Stomach (tissue), 8 donors: ENCODE measurements at regions not wholly inside any gene's neighbourhood (a gene's known extent, or its start where the extent isn't known, plus 50 kb on each side); places are given as distances from the start of the nearest gene placed in this dataset.

ENCODE experiments used
- DNase-seq, 2 donors: peaks; one replicate each; pipeline versions ENCODE4 v3.0.0 to v3.0.0-alpha.2; 2013 to 2019
- H3K27ac ChIP-seq, 5 donors: fragments of 200-600 bp in 4 of 5; sonication (generic) in 4 of 5; one replicate each; pipeline ENCODE4 v1.5.1; 2013 to 2019; ENCODE audit warnings: mild to moderate bottlenecking in 1 of 5, moderate library complexity in 1 of 5
- H3K27me3 ChIP-seq, 3 donors: fragments of 200-600 bp; sonication (generic); one replicate each; pipeline ENCODE4 v1.5.1; 2017 to 2019; ENCODE audit warnings: mixed run types in 1 of 3
- H3K36me3 ChIP-seq, 4 donors: fragments of 200-600 bp; sonication (generic); 1 replicate in 3 of 4; 2 replicates in 1 of 4; pipeline ENCODE4 v1.5.1; 2016 to 2019
- H3K4me1 ChIP-seq, 4 donors: fragments of 200-600 bp; sonication (generic); one replicate each; pipeline ENCODE4 v1.5.1; 2016 to 2019
- H3K4me3 ChIP-seq, 4 donors: fragments of 200-600 bp; sonication (generic) in 3 of 4; one replicate each; pipeline ENCODE4 v1.5.1; 2016 to 2019; ENCODE audit warnings: mild to moderate bottlenecking in 1 of 4
- H3K9me3 ChIP-seq, 4 donors: fragments of 200-600 bp; sonication (generic); one replicate each; pipeline ENCODE4 v1.5.1; 2016 to 2019
- EP300 ChIP-seq: sonication (generic); formaldehyde crosslinking; IDR thresholded peaks from one replicate; pipeline ENCODE4 v1.6.1; 2017; ENCODE audit warnings: antibody characterized with exemption
- POLR2A ChIP-seq, 4 donors: fragments of 450-650 bp; IDR thresholded peaks; one replicate each; pipeline ENCODE4 v1.6.1; 2016; ENCODE audit warnings: antibody characterized with exemption in 4 of 4, control low read depth in 2 of 4, mild to moderate bottlenecking in 1 of 4, moderate library complexity in 1 of 4
- POLR2AphosphoS5 ChIP-seq, 3 donors: sonication (generic); formaldehyde crosslinking; IDR thresholded peaks; one replicate each; pipeline ENCODE4 v1.6.1; 2016; ENCODE audit warnings: antibody characterized with exemption in 3 of 3
- WGBS, 5 donors: extraction: QIAGEN DNeasy Blood & Tissue Kit in 3 of 5; methylation state at CpG; one replicate each; pipeline versions ENCODE4 v1.1.5 to v1.1.7; 2013 to 2018; 5-methylcytosine and 5-hydroxymethylcytosine counted together
- intact Hi-C: fragments of 100-400 bp; cut with DNase I; formaldehyde crosslinking; loops from one replicate; pipeline ENCODE4 v1.15.1; 2023; ENCODE audit warnings: low total_unique reads
- TF ChIP-seq, protein P1 (sequence below), 7 experiments: fragments of 450-650 bp in 4 of 7; fragments of 200-600 bp in 3 of 7; sonication (generic) in 3 of 7; IDR thresholded peaks; one replicate each; pipeline ENCODE4 v1.5.1; 2016 to 2019; ENCODE audit warnings: antibody characterized with exemption in 7 of 7, control low read depth in 2 of 7, mild to moderate bottlenecking in 1 of 7
- donor health status: healthy with polysubstance abuse.
- donor health status: Bipolar disorder and iron deficiency.
- donor health status: healthy.

DNA sequence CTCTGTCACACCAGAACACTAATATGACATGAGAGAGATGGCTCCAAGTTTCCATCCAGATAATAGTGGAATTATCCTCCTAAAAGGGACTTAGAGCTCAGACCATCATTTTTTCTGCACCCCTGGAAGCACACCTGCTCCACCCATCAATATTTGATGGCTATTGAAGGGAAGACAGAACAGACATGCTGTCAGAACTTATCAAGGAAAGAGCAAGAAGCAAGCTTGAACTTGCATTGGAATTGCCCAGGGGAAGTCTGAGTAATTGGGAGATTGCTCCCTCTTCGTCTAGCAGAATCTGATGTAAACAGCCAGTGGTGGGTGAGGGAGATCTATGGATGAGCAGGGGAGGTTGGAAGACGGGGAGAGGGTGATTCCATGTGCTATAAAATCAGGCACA, 874.4 kb upstream of the TENM4 start:
- TF ChIP-seq, protein P1, sequence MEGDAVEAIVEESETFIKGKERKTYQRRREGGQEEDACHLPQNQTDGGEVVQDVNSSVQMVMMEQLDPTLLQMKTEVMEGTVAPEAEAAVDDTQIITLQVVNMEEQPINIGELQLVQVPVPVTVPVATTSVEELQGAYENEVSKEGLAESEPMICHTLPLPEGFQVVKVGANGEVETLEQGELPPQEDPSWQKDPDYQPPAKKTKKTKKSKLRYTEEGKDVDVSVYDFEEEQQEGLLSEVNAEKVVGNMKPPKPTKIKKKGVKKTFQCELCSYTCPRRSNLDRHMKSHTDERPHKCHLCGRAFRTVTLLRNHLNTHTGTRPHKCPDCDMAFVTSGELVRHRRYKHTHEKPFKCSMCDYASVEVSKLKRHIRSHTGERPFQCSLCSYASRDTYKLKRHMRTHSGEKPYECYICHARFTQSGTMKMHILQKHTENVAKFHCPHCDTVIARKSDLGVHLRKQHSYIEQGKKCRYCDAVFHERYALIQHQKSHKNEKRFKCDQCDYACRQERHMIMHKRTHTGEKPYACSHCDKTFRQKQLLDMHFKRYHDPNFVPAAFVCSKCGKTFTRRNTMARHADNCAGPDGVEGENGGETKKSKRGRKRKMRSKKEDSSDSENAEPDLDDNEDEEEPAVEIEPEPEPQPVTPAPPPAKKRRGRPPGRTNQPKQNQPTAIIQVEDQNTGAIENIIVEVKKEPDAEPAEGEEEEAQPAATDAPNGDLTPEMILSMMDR (IDR thresholded peaks at IDR 0.05), result no peak
- no peak for TF ChIP-seq POLR2A (IDR thresholded peaks at IDR 0.05)
- no peak for TF ChIP-seq EP300
- no peak for TF ChIP-seq POLR2AphosphoS5 (IDR thresholded peaks at IDR 0.05)
- H3K27me3 ChIP-seq, result no peaks in the 10 kb centered on the region
- WGBS, 5 donors, result 24 to 58% (median 49%) methylated on average over 2 of the region's 2 CpGs
- no peaks in the 10 kb centered on the region for H3K9me3 ChIP-seq
- no peak overlapping the region for H3K4me3 ChIP-seq
- H3K4me1 ChIP-seq, result no peaks in the 10 kb centered on the region
- no peak overlapping the region for H3K27ac ChIP-seq
- no peak for DNase-seq
- H3K36me3 ChIP-seq, result no peaks in the 10 kb centered on the region
- intact Hi-C loops, result no loop called here

DNA sequence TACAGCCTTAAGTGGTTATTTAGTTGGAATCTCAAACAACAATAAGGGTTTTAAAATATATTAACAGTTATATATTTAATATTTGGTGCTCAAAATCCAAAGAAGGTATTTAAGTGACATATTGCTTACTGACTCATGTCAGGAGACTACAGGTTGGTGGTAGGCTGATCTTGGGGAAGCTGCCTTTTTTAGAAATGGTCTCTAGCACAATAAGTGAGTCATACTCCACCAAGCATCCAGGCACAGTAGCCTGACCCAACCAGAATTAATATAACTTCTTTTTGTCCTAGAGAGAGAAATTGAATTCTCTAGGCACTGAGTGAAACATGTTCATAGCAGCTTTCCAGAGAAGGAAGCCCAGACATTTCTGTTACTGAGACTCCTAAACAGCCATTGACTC, 868.5 kb upstream of the TENM4 start:
- TF ChIP-seq POLR2A (IDR thresholded peaks at IDR 0.05) (no peak), POLR2AphosphoS5 (IDR thresholded peaks at IDR 0.05) (no peak), EP300 (no peak)
- TF ChIP-seq, protein P1 (IDR thresholded peaks at IDR 0.05), result no peak
- no peak for DNase-seq
- Histone ChIP-seq H3K4me1 (no peaks in the 10 kb centered on the region), H3K27me3 (no peaks in the 10 kb centered on the region), H3K36me3 (no peaks in the 10 kb centered on the region), H3K27ac (no peak overlapping the region), H3K9me3 (peaks cover 0 to 4% (median under 1%) of the 10 kb centered on the region in 4 donors), H3K4me3 (no peak overlapping the region)
- intact Hi-C loops, result no loop called here

DNA sequence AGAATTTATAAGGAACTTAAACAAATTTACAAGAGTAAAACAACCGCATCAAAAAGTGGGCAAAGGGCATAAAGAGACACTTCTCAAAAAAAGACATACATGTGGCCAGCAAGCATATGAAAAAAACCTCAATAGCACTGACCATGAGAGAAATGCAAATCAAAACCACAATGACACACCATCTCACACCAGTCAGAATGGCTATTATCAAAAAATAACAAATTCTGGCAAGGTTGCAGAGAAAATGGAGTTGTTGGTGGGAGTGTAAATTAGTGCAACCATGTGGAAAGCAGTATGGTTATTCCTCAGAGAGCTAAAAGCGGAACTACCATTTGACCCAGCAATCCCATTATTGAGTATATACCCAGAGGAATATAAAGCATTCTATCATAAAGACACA, 866.8 kb upstream of the TENM4 start:
- Histone ChIP-seq H3K27ac (no peak overlapping the region), H3K36me3 (no peaks in the 10 kb centered on the region), H3K4me3 (no peak overlapping the region), H3K9me3 (peaks cover 0 to 19% (median 15%) of the 10 kb centered on the region in 4 donors), H3K27me3 (no peaks in the 10 kb centered on the region), H3K4me1 (no peaks in the 10 kb centered on the region)
- 89 to 95% (median 91%) methylated on average over 2 of the region's 2 CpGs for WGBS, 5 donors
- DNase-seq, result no peak
- TF ChIP-seq POLR2AphosphoS5 (IDR thresholded peaks at IDR 0.05), result no peak
- no peak for TF ChIP-seq EP300
- TF ChIP-seq, protein P1 (IDR thresholded peaks at IDR 0.05), result no peak
- TF ChIP-seq POLR2A (IDR thresholded peaks at IDR 0.05), result no peak
- intact Hi-C loops, result no loop called here

DNA sequence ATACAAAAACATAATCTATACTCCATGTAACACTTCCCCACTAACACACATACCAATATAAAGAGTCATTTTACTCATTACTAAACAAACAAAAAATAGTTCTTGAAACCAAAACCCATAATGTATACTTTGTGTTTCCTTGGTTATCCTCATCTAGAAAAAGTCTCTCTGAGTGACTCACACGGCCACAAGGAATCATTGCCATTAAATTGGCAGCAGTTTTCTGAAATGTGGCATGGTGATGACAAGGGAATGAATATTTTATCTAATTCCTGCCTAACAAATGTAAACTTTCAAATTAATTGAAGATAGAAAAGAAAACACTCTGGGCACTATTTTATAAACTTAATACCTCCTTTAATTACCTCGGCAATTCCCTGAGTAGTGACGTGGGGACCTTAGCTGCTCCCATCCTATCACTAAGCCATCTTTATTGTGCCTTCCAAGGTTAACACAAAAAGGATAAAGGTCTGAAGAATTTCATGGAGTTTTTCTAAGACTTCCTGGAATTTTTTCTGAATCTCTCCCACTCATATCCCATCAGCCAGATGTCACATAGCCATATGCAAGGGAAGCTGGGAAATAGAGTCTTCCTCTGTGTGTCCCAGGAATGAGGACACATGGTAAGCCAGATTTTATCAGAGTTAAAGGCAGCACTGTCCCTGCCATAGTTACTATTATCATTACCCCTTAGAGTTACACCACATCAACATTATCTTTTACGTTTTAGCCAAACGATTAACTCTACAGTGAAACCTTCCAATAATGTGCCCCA, 857.2 kb upstream of the TENM4 start:
- intact Hi-C loops, result no loop called here
- WGBS, 5 donors, result 51 to 69% (median 54%) methylated on average over 5 of the region's 5 CpGs
- Histone ChIP-seq H3K9me3 (peaks cover 0 to 5% (median 3%) of the 10 kb centered on the region in 4 donors), H3K27ac (no peak overlapping the region), H3K4me3 (no peak overlapping the region), H3K27me3 (no peaks in the 10 kb centered on the region), H3K36me3 (no peaks in the 10 kb centered on the region), H3K4me1 (no peaks in the 10 kb centered on the region)
- TF ChIP-seq POLR2AphosphoS5 (IDR thresholded peaks at IDR 0.05), result no peak
- TF ChIP-seq EP300, result no peak
- TF ChIP-seq POLR2A (IDR thresholded peaks at IDR 0.05), result no peak
- TF ChIP-seq, protein P1 (IDR thresholded peaks at IDR 0.05), result no peak
- peak in 1 of 2 donors; percentile 61 for DNase-seq
